GM19324 (cell line): ENCODE measurements at regions not wholly inside any gene's neighbourhood (a gene's known extent, or its start where the extent isn't known, plus 50 kb on each side); places are given as distances from the start of the nearest gene placed in this dataset.
"Not testable (repeated sequence)": the region's sequence is repeated elsewhere in the genome, so short reads cannot be mapped to it uniquely, and the experiment has no call there.

Experiments
- ATAC-seq: cut with Tn5 transposase; IDR thresholded peaks from one replicate; pipeline ENCODE4 v1.9.1; 2021; ENCODE audit warnings: mild to moderate bottlenecking, moderate library complexity; ENCODE audit not compliant: unreplicated experiment, low FRiP score

DNA sequence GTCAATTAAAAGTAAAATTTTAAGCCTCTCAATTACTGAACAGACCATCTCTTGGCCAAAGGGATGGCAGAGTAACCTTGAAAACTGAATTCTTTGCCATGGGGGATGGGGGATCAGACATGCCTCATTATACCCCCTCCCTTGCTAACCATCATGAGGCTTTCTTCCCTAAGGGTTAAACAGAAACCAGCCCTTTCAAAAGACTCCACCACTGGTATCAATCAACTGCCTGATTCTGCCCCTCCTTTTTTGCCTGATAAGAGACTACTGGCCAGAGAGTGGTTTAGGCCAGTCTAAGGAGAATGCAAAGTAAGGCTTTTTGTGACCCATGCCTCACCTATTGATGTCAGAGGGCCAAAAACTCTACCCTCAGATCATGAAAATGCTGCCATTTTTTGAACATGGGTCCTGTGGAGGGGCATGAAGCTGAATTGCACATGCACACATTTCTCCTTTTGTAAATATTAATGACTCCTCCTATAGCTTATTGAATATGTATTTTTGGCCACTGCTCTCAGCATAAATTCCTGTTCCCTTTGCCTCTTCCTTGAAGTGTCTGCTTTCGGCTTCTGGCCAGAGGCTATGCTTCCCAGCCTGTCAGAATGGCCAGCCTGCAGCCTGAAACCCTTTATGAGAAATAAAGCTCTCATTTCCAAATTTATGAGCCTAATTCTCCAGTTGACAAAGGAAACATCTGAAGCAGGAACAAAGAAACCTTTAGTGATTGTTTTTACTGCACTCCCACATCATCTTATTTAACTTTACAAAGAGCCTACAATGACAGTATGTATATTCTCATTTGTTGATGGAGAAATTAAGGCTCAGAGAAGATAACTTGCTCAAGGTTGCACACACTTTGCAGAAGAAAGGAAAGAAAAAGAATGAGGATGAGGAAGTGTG is 270.7 kb upstream of the CELF4 start:
- ATAC-seq = no peak

DNA sequence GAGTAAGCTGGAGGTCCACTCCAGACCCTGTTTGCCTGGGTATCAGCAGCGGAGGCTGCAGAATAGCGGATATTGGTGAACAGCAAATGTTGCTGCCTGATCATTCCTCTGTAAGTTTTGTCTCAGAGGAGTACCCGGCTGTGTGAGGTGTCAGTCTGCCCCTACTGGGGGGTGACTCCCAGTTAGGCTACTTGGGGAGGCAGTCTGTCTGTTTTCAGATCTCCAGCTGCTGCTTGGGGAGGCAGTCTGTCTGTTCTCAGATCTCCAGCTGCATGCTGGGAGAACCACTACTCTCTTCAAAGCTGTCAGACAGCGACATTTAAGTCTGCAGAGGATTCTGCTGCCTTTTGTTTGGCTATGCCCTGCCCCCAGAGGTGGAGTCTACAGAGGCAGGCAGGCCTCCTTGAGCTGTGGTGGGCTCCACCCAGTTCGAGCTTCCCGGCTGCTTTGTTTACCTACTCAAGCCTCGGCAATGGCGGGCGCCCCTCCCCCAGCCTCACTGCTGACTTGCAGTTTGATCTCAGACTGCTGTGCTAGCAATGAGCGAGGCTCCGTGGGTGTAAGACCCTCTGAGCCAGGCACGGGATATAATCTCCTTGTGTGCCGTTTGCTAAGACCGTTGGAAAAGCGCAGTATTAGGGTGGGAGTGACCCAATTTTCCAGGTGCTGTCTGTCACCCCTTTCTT is 266.6 kb upstream of the CELF4 start:
- not testable (repeated sequence) for ATAC-seq

DNA sequence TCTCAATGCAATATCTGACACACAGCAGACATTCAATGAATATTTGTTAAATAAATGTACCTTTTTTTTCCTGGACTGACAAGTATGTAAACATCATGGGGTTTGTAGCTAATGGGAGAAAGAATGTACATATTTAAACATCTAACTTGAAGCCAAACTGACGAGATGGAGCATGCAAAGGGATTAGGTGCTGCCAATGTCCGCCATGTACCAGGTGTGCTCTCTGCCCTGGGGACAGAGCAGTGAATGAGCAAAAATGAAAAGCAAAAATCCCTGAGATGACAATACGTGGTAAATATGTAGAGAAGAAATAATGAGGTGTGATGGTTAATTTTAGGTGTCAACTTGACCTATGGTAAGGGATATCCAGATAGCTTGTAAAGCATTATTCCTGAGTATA is 247.4 kb upstream of the CELF4 start:
- no peak for ATAC-seq

DNA sequence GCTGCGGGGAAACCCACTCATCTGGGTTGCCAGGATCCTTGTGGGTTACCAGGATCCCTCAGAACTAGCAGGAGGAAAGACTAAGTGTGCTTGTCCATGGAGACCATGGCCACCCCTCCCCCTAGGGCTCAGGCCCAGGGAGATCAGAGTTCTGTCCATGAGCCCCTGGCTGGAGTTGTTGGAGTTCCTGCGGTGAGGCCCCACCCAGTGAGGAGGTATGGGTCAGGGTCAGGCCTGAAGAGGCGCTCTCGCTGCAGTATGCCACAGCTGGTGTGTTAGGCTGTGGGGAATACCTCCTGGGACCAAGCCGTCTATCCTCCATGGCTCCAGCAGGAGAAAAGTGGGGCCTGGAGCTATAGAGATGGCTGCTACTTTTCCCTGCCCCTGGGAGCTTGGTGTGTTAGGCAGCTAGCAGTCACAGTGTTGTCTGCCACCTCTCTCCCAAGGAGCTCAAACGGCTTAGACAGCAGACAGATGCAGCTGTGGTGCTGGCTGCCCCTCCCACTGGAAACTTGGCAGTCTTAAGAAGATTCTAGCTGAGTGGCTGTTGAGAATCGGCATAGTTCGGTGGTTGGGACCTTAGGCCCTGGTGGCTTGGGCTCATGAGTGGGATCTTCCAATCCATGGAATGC is 240.3 kb upstream of the CELF4 start:
- no peak for ATAC-seq

DNA sequence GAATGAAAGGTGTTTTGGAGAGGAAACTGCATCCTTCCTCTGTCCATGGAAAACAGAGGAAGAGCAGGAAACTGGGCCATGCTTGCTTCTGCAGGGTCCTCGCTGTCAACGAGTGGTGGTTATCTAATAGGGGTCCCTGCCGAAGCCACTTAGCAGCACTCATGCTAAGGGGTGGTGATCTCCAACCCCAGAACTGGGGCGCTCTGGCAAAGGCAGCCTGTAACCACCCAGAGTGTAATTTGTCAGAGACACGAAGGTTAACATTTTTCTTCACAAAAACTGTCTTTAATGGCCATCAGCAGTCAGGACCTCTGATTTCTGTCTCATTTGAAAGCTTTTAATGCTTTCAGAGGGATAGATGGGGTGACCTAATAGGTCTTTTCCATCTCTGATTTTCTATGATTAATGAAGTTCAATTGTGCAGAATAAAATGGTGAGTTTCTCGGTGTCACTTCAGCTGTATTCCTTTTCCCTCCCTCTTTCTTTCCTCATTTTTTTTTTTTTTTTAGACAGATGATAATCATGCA is 231.3 kb upstream of the CELF4 start:
- ATAC-seq = no peak

GRCh38 chr18:37787452-37787851 is 221.9 kb upstream of the CELF4 start:
- no peak for ATAC-seq

DNA sequence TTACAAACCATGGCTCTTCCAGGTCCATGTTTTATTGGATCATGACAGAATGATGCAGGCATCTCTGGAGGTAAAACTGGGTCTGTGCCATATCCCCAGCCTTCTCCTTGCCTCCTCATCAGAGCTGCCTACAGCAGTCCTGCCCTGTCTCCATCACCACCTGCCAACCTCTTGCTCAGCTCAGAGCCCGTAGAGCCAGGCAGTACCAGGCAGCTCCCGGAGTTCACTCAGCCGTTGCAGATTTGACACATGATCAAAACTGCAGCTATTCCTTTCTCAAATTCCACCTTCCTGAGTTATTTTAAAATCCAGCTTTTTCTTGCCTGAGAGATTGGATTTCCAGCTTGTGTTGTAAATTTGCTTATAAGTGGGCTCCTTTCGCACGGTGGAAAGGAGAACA is 218.2 kb upstream of the CELF4 start:
- no peak for ATAC-seq

GRCh38 chr18:37779220-37779619 is 213.6 kb upstream of the CELF4 start:
- ATAC-seq = no peak

- peak; percentile 42 for ATAC-seq
Observed at GRCh38 chr18:37778417-37779165, 213.0 kb upstream of the CELF4 start.

- no peak for ATAC-seq
Observed at GRCh38 chr18:37769826-37770225, 204.2 kb upstream of the CELF4 start.

GRCh38 chr18:37764541-37765288 is 199.1 kb upstream of the CELF4 start:
- ATAC-seq = no peak

- ATAC-seq = no peak
Observed at GRCh38 chr18:37762076-37762621, 196.6 kb upstream of the CELF4 start.

DNA sequence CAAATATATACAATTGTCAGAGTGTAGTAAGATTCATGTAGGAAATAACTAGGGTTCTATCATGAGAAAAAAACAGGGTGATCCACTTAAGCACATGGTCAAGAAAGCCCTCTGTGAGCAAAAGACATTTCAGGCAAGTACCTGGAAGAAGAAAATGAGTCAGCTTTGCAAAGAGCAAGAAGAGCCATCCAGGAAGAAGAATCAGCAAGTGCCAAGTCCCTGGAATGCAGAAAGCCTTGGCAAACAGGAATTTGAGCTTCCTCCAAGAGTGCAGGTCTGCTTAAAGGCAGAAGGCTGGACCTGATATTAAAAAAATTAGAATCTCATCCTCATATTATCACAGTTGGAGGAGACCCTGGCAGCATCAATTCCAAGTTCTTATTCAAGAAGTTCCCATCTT is 188.5 kb upstream of the CELF4 start:
- no peak for ATAC-seq

GRCh38 chr18:37742436-37742835 is 176.8 kb upstream of the CELF4 start:
- no peak for ATAC-seq

DNA sequence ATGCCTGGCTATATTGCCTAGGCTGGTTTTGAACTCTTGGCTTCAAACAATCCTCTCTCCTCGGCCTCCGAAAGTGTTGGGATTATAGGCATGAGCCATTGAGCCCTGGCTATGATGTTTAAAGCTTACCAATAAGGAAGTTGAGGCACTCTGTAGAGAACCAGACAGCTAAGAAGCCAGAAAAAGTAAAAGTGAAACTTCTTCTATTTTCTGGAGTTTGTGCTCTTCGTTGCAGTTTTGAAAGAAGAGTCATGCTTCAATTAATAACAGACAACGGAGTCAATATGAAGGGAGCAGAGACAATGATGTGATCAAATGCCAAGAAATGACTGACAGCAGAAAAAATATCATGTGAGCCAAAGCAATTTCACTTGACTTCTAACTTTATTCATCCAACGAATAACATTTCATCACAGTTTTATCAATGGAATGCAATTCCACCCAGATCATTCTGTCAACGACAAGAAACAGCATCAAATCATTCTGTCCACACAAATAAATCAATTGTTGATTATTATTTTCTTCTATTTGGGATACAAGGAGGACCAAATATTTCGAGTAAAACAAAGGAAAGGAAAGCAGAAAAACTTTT is 175.5 kb upstream of the CELF4 start:
- ATAC-seq = no peak

GRCh38 chr18:37734406-37734805 is 168.8 kb upstream of the CELF4 start:
- no peak for ATAC-seq

DNA sequence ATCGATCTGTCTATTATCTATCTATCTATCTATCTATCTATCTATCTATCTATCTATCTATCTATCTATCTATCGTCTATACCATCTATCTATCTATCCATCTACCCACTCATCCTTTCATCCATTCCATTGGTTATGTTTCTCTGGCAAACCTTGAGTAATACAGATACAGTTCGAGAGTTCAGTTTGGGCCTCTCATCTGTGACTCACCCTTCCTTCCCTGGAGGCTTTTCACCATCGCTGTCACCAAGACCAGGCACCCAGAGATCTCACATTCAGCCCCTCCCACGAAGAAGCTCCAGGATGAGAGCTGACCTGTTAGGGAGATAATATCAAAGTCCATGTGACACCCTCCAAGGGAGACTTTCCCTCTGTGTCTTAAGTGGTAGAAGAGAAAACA is 164.1 kb upstream of the CELF4 start:
- no peak for ATAC-seq

- ATAC-seq = no peak
Observed at GRCh38 chr18:37724206-37724605, 158.6 kb upstream of the CELF4 start.
